ENCODE measurements at regions not wholly inside any gene's neighbourhood (a gene's known extent, or its start where the extent isn't known, plus 50 kb on each side); places are given as distances from the start of the nearest gene placed in this dataset.
"Not testable (repeated sequence)": the region's sequence is repeated elsewhere in the genome, so short reads cannot be mapped to it uniquely, and the experiment has no call there.

- TF ChIP-seq EP300 (IDR thresholded peaks at IDR 0.05); CTCF (IDR thresholded peaks at IDR 0.05); POLR2A (IDR thresholded peaks at IDR 0.05; ENCODE audit: low read length); KDM1A (IDR thresholded peaks at IDR 0.05; ENCODE audit: low read depth); CBX8 (IDR thresholded peaks at IDR 0.05); PHF8 (IDR thresholded peaks at IDR 0.05; ENCODE audit: borderline replicate concordance, low read depth); JUNB (IDR thresholded peaks at IDR 0.05); CHD2 (IDR thresholded peaks at IDR 0.05; ENCODE audit: low read length, partially characterized antibody); RCOR1 (IDR thresholded peaks at IDR 0.05; ENCODE audit: low read depth, low read length); CEBPB (IDR thresholded peaks at IDR 0.05); BHLHE40 (IDR thresholded peaks at IDR 0.05; ENCODE audit: low read depth, low read length); JUN (IDR thresholded peaks at IDR 0.05); SMC3 (IDR thresholded peaks at IDR 0.05): not testable (repeated sequence)
- TF ChIP-seq, protein P1, sequence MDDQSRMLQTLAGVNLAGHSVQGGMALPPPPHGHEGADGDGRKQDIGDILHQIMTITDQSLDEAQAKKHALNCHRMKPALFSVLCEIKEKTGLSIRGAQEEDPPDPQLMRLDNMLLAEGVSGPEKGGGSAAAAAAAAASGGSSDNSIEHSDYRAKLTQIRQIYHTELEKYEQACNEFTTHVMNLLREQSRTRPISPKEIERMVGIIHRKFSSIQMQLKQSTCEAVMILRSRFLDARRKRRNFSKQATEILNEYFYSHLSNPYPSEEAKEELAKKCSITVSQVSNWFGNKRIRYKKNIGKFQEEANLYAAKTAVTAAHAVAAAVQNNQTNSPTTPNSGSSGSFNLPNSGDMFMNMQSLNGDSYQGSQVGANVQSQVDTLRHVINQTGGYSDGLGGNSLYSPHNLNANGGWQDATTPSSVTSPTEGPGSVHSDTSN (IDR thresholded peaks at IDR 0.05) = not testable (repeated sequence)
Observed at GRCh38 chr5:40111036-40111435, 568.7 kb upstream of the PTGER4 start.
